ENCODE measurements at regions not wholly inside any gene's neighbourhood (a gene's known extent, or its start where the extent isn't known, plus 50 kb on each side); places are given as distances from the start of the nearest gene placed in this dataset.
A peak's percentile ranks its signal among the peaks of the same experiment; 100 is the strongest.

DNA sequence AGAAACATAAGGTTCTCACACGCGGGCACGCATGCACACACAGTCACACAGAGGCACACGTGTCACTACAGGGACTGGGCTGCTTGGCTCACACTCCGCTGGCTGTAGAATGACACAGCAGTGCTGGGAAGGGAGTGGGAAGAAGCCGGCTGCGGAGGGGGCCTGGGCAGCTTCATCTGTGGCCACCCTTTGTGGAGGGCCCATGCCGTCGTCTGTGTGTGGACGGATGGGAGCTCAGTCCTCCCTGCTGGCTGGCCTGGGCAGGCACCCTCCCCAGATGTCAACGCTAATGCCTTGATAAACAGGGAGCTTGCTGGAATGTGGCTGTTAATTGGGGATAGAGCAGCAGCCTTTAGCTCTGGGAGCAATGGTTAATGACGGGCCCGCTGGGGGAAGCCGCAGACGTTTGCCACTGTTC lies 621.1 kb downstream of the BCOR start:
- Histone ChIP-seq H4K20me1 (ENCODE audit: low read length) (no peaks in the 10 kb centered on the region), H3F3A (ENCODE audit: low read length, unreplicated experiment) (no peaks in the 10 kb centered on the region), H3K27me3 (ENCODE audit: low read length) (no peaks in the 10 kb centered on the region; the same call in 1 of the 2 replicates), H2AFZ (ENCODE audit: low read length) (no peak overlapping the region), H3K9ac (ENCODE audit: low read length) (no peak overlapping the region), H3K27ac (ENCODE audit: low read length) (no peak overlapping the region), H3K4me3 (ENCODE audit: low read length) (no peak overlapping the region), H3K9me2 (replicated peaks; ENCODE audit: low read length) (no peaks in the 10 kb centered on the region), H3K9me3 (ENCODE audit: low read length) (no peaks in the 10 kb centered on the region), H3K4me2 (ENCODE audit: low read length) (no peak overlapping the region), H3K4me1 (ENCODE audit: insufficient read depth, low read length) (no peaks in the 10 kb centered on the region), H3K79me2 (ENCODE audit: low read length) (no peaks in the 10 kb centered on the region), H3K36me3 (ENCODE audit: low read depth, low read length) (no peaks in the 10 kb centered on the region)
- DNase-seq = no peak
- no peak for TF ChIP-seq EZH2 (IDR thresholded peaks at IDR 0.05; ENCODE audit: low read length, unreplicated experiment)
- TF ChIP-seq, protein P1, sequence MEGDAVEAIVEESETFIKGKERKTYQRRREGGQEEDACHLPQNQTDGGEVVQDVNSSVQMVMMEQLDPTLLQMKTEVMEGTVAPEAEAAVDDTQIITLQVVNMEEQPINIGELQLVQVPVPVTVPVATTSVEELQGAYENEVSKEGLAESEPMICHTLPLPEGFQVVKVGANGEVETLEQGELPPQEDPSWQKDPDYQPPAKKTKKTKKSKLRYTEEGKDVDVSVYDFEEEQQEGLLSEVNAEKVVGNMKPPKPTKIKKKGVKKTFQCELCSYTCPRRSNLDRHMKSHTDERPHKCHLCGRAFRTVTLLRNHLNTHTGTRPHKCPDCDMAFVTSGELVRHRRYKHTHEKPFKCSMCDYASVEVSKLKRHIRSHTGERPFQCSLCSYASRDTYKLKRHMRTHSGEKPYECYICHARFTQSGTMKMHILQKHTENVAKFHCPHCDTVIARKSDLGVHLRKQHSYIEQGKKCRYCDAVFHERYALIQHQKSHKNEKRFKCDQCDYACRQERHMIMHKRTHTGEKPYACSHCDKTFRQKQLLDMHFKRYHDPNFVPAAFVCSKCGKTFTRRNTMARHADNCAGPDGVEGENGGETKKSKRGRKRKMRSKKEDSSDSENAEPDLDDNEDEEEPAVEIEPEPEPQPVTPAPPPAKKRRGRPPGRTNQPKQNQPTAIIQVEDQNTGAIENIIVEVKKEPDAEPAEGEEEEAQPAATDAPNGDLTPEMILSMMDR (conservative IDR thresholded peaks at IDR 0.05; ENCODE audit: low read depth, low read length) = no peak
- TF ChIP-seq EZH2phosphoT487 (IDR thresholded peaks at IDR 0.05; ENCODE audit: borderline replicate concordance, low read length) = no peak
- ChIA-PET CTCF (no interaction called here), POLR2A (ENCODE audit: unreplicated experiment) (no interaction called here)
- no TSS peak for BruUV-seq (replicated peaks)
- intact Hi-C loops (cut with micrococcal nuclease) = no loop called here
- no peak for ATAC-seq

GRCh38 chrX:39477031-39477761 lies 620.6 kb downstream of the BCOR start:
- Histone ChIP-seq H3K4me2 (ENCODE audit: low read length) (no peak overlapping the region), H3K9me2 (replicated peaks; ENCODE audit: low read length) (no peaks in the 10 kb centered on the region), H3K79me2 (ENCODE audit: low read length) (no peaks in the 10 kb centered on the region), H2AFZ (ENCODE audit: low read length) (no peak overlapping the region), H3K4me3 (ENCODE audit: low read length) (no peak overlapping the region), H3K36me3 (ENCODE audit: low read depth, low read length) (no peaks in the 10 kb centered on the region), H3F3A (ENCODE audit: low read length, unreplicated experiment) (no peaks in the 10 kb centered on the region), H4K20me1 (ENCODE audit: low read length) (no peaks in the 10 kb centered on the region), H3K27ac (ENCODE audit: low read length) (no peak overlapping the region), H3K4me1 (ENCODE audit: insufficient read depth, low read length) (no peaks in the 10 kb centered on the region), H3K27me3 (ENCODE audit: low read length) (peaks cover 5% of the 10 kb centered on the region; the same call in 1 of the 2 replicates), H3K9ac (ENCODE audit: low read length) (no peak overlapping the region), H3K9me3 (ENCODE audit: low read length) (no peaks in the 10 kb centered on the region)
- ChIA-PET POLR2A (ENCODE audit: unreplicated experiment) (no interaction called here), CTCF (no interaction called here)
- ATAC-seq = no peak
- BruUV-seq (replicated peaks) = no TSS peak
- DNase-seq = no peak
- intact Hi-C loops (cut with micrococcal nuclease) = no loop called here
- TF ChIP-seq, protein P1 (conservative IDR thresholded peaks at IDR 0.05; ENCODE audit: low read depth, low read length) = peak; percentile 32; the same call in 1 of the 2 replicates
- no peak for TF ChIP-seq EZH2 (IDR thresholded peaks at IDR 0.05; ENCODE audit: low read length, unreplicated experiment)
- no peak for TF ChIP-seq EZH2phosphoT487 (IDR thresholded peaks at IDR 0.05; ENCODE audit: borderline replicate concordance, low read length)

GRCh38 chrX:39477762-39478120 lies 620.0 kb downstream of the BCOR start:
- ATAC-seq (no peak), DNase-seq (peak; percentile 37)
- no peak for TF ChIP-seq EZH2phosphoT487 (IDR thresholded peaks at IDR 0.05; ENCODE audit: borderline replicate concordance, low read length)
- TF ChIP-seq EZH2 (IDR thresholded peaks at IDR 0.05; ENCODE audit: low read length, unreplicated experiment) = no peak
- TF ChIP-seq, protein P1 (conservative IDR thresholded peaks at IDR 0.05; ENCODE audit: low read depth, low read length) = no peak
- no peaks in the 10 kb centered on the region for H3K79me2 ChIP-seq (ENCODE audit: low read length)
- H3F3A ChIP-seq (ENCODE audit: low read length, unreplicated experiment) = no peaks in the 10 kb centered on the region
- H3K4me1 ChIP-seq (ENCODE audit: insufficient read depth, low read length) = no peaks in the 10 kb centered on the region
- POLR2A ChIA-PET (ENCODE audit: unreplicated experiment) = no interaction called here
- no peak overlapping the region for H2AFZ ChIP-seq (ENCODE audit: low read length)
- H3K27ac ChIP-seq (ENCODE audit: low read length) = no peak overlapping the region
- no peak overlapping the region for H3K4me3 ChIP-seq (ENCODE audit: low read length)
- intact Hi-C loops (cut with micrococcal nuclease) = no loop called here
- H3K27me3 ChIP-seq (ENCODE audit: low read length) = peaks cover 10% of the 10 kb centered on the region; the same call in 1 of the 2 replicates
- no TSS peak for BruUV-seq (replicated peaks)
- no peaks in the 10 kb centered on the region for H3K36me3 ChIP-seq (ENCODE audit: low read depth, low read length)
- H4K20me1 ChIP-seq (ENCODE audit: low read length) = no peaks in the 10 kb centered on the region
- CTCF ChIA-PET = no interaction called here
- no peak overlapping the region for H3K9ac ChIP-seq (ENCODE audit: low read length)
- no peak overlapping the region for H3K4me2 ChIP-seq (ENCODE audit: low read length)
- no peaks in the 10 kb centered on the region for H3K9me3 ChIP-seq (ENCODE audit: low read length)
- H3K9me2 ChIP-seq (replicated peaks; ENCODE audit: low read length) = no peaks in the 10 kb centered on the region
